HG03108 (cell line): ENCODE measurements at regions not wholly inside any gene's neighbourhood (a gene's known extent, or its start where the extent isn't known, plus 50 kb on each side); places are given as distances from the start of the nearest gene placed in this dataset.
"Not testable (repeated sequence)": the region's sequence is repeated elsewhere in the genome, so short reads cannot be mapped to it uniquely, and the experiment has no call there.

Experiments
- ATAC-seq: cut with Tn5 transposase; IDR thresholded peaks from one replicate; pipeline ENCODE4 v1.9.1; 2021; ENCODE audit warnings: moderate library complexity; ENCODE audit not compliant: unreplicated experiment

GRCh38 chr1:187038784-187039183 lies 210.0 kb downstream of the PLA2G4A start:
- ATAC-seq: no peak

GRCh38 chr1:187041104-187041503 lies 212.4 kb downstream of the PLA2G4A start:
- no peak for ATAC-seq

- no peak for ATAC-seq
Observed at GRCh38 chr1:187042538-187042937, 213.8 kb downstream of the PLA2G4A start.

- not testable (repeated sequence) for ATAC-seq
Observed at GRCh38 chr1:187043433-187043832, 214.7 kb downstream of the PLA2G4A start.

- ATAC-seq: no peak
Observed at GRCh38 chr1:187044411-187044810, 215.7 kb downstream of the PLA2G4A start.

GRCh38 chr1:187045371-187045770 lies 216.6 kb downstream of the PLA2G4A start:
- ATAC-seq: no peak

GRCh38 chr1:187046293-187046692 lies 217.5 kb downstream of the PLA2G4A start:
- no peak for ATAC-seq

- ATAC-seq: no peak
Observed at GRCh38 chr1:187047298-187047697, 218.5 kb downstream of the PLA2G4A start.

GRCh38 chr1:187051618-187052232 lies 223.0 kb downstream of the PLA2G4A start:
- peak; percentile 59 for ATAC-seq

GRCh38 chr1:187053876-187054275 lies 225.1 kb downstream of the PLA2G4A start:
- no peak for ATAC-seq

GRCh38 chr1:187054862-187055757 lies 226.4 kb downstream of the PLA2G4A start:
- ATAC-seq: no peak

GRCh38 chr1:187063271-187063670 lies 234.5 kb downstream of the PLA2G4A start:
- ATAC-seq: no peak

- ATAC-seq: no peak
Observed at GRCh38 chr1:187067160-187067559, 238.4 kb downstream of the PLA2G4A start.

GRCh38 chr1:187070076-187070475 lies 241.3 kb downstream of the PLA2G4A start:
- no peak for ATAC-seq

- ATAC-seq: not testable (repeated sequence)
Observed at GRCh38 chr1:187072262-187073034, 243.7 kb downstream of the PLA2G4A start.

- ATAC-seq: not testable (repeated sequence)
Observed at GRCh38 chr1:187073035-187073560, 244.3 kb downstream of the PLA2G4A start.

GRCh38 chr1:187073634-187074245 lies 245.0 kb downstream of the PLA2G4A start:
- not testable (repeated sequence) for ATAC-seq

- ATAC-seq: no peak
Observed at GRCh38 chr1:187074445-187075048, 245.8 kb downstream of the PLA2G4A start.

GRCh38 chr1:187076922-187077321 lies 248.2 kb downstream of the PLA2G4A start:
- ATAC-seq: no peak

- ATAC-seq: no peak
Observed at GRCh38 chr1:187078321-187078720, 249.6 kb downstream of the PLA2G4A start.
